Neutrophil (primary cell): ENCODE measurements at regions not wholly inside any gene's neighbourhood (a gene's known extent, or its start where the extent isn't known, plus 50 kb on each side); places are given as distances from the start of the nearest gene placed in this dataset.
A peak's percentile ranks its signal among the peaks of the same experiment; 100 is the strongest.

ENCODE experiments used
- H3K27ac ChIP-seq: fragments of 200-600 bp; sonication (generic); 2 replicates; pipeline ENCODE4 v1.5.1; 2016; ENCODE audit warnings: mild to moderate bottlenecking, moderate library complexity
- H3K27me3 ChIP-seq: fragments of 200-600 bp; sonication (generic); 2 replicates; pipeline ENCODE4 v1.6.0; 2016; ENCODE audit warnings: mild to moderate bottlenecking
- H3K36me3 ChIP-seq: fragments of 200-600 bp; sonication (generic); 2 replicates; pipeline ENCODE4 v1.5.1; 2017
- H3K4me1 ChIP-seq, 2 experiments: fragments of 200-600 bp in 1 of 2; sonication (generic) in 1 of 2; 1 replicate in 1 of 2; 2 replicates in 1 of 2; pipeline versions ENCODE4 v1.5.1 to v1.6.1; 2013 to 2016; ENCODE audit warnings: low read depth in 1 of 2, low read length in 1 of 2, mild to moderate bottlenecking in 1 of 2, moderate library complexity in 1 of 2; ENCODE audit not compliant: control insufficient read depth in 1 of 2, insufficient read depth in 1 of 2
- H3K4me3 ChIP-seq, 2 experiments: fragments of 200-600 bp in 1 of 2; sonication (generic) in 1 of 2; 1 replicate in 1 of 2; 2 replicates in 1 of 2; pipeline ENCODE4 v1.5.1; 2013 to 2016; ENCODE audit warnings: low read depth in 1 of 2, low read length in 1 of 2, mild to moderate bottlenecking in 1 of 2, moderate library complexity in 1 of 2
- H3K9me3 ChIP-seq: fragments of 200-600 bp; sonication (generic); 2 replicates; pipeline ENCODE4 v1.5.1; 2016
- CTCF ChIP-seq: fragments of 200-600 bp; sonication (generic); IDR thresholded peaks from 2 replicates; pipeline ENCODE4 v1.5.1; 2016; ENCODE audit warnings: antibody characterized with exemption

GRCh38 chr10:6997509-6997908 is 413.3 kb downstream of the SFMBT2 start:
- Histone ChIP-seq H3K27me3 (no peaks in the 10 kb centered on the region), H3K9me3 (no peaks in the 10 kb centered on the region)

GRCh38 chr10:6996431-6996830 is 414.4 kb downstream of the SFMBT2 start:
- Histone ChIP-seq H3K9me3 (no peaks in the 10 kb centered on the region), H3K27me3 (no peaks in the 10 kb centered on the region), H3K4me1 (peaks cover 6 to 11% of the 10 kb centered on the region in 2 experiments), H3K27ac (no peak overlapping the region), H3K4me3 (no peak overlapping the region), H3K36me3 (no peaks in the 10 kb centered on the region)
- no peak for TF ChIP-seq CTCF

More at GRCh38 chr10:6997509-6997908, 413.3 kb downstream of the SFMBT2 start:
- Histone ChIP-seq H3K36me3 (no peaks in the 10 kb centered on the region), H3K27ac (no peak overlapping the region), H3K4me3 (no peak overlapping the region), H3K4me1 (peaks cover 5 to 7% of the 10 kb centered on the region in 2 experiments)
- TF ChIP-seq CTCF, result no peak

- TF ChIP-seq CTCF, result no peak
- no peak overlapping the region for H3K4me3 ChIP-seq
- no peaks in the 10 kb centered on the region for H3K9me3 ChIP-seq
- H3K36me3 ChIP-seq, result no peaks in the 10 kb centered on the region
- H3K4me1 ChIP-seq, result peaks cover 12 to 17% of the 10 kb centered on the region in 2 experiments
- H3K27me3 ChIP-seq, result no peaks in the 10 kb centered on the region
- no peak overlapping the region for H3K27ac ChIP-seq
Observed at GRCh38 chr10:6995831-6996230, 415.0 kb downstream of the SFMBT2 start.

- Histone ChIP-seq H3K9me3 (no peaks in the 10 kb centered on the region), H3K27me3 (no peaks in the 10 kb centered on the region), H3K36me3 (no peaks in the 10 kb centered on the region), H3K4me3 (no peak overlapping the region), H3K27ac (no peak overlapping the region), H3K4me1 (peaks cover 17 to 22% of the 10 kb centered on the region in 2 experiments)
- TF ChIP-seq CTCF, result no peak
Observed at GRCh38 chr10:6995341-6995740, 415.3 kb upstream of the PRKCQ start.

GRCh38 chr10:6990891-6991290 is 410.8 kb upstream of the PRKCQ start:
- Histone ChIP-seq H3K4me1 (peaks cover 14 to 23% of the 10 kb centered on the region in 2 experiments), H3K27ac (peak overlapping the region; percentile 30), H3K27me3 (no peaks in the 10 kb centered on the region), H3K4me3 (peak overlapping the region in 1 of 2 experiments; percentile 7), H3K9me3 (no peaks in the 10 kb centered on the region), H3K36me3 (no peaks in the 10 kb centered on the region)
- TF ChIP-seq CTCF, result no peak

GRCh38 chr10:6988654-6989053 is 408.6 kb upstream of the PRKCQ start:
- peaks cover 14 to 23% of the 10 kb centered on the region in 2 experiments for H3K4me1 ChIP-seq
- no peaks in the 10 kb centered on the region for H3K36me3 ChIP-seq
- no peak overlapping the region for H3K27ac ChIP-seq
- H3K9me3 ChIP-seq, result no peaks in the 10 kb centered on the region
- no peaks in the 10 kb centered on the region for H3K27me3 ChIP-seq
- no peak overlapping the region for H3K4me3 ChIP-seq
- no peak for TF ChIP-seq CTCF
